HG03135 (cell line): ENCODE measurements at regions not wholly inside any gene's neighbourhood (a gene's known extent, or its start where the extent isn't known, plus 50 kb on each side); places are given as distances from the start of the nearest gene placed in this dataset.

ENCODE experiments used
- ATAC-seq: cut with Tn5 transposase; IDR thresholded peaks from one replicate; pipeline ENCODE4 v1.9.1; 2021; ENCODE audit warnings: mild to moderate bottlenecking, moderate library complexity; ENCODE audit not compliant: unreplicated experiment

GRCh38 chr9:7899753-7900152, 100.2 kb upstream of the DMAC1 start:
- no peak for ATAC-seq

DNA sequence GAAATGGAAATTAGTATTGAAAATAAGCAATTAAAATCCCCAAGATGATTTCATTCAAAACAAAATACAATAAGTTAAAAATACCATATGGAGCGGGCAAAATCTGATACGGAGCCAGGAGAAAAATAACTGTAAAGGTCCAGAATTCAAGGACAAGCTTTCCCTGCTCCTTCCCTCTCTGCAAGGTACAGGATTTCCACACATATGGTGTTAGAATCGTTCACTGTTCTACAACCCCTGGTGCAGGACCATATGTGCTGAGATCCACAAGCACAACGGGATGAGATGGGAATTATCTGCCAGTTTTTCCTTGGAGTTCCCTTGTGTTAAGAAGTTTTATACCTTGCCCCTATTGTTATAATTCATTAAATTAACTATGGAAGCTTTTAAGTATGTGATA, 94.7 kb upstream of the DMAC1 start:
- ATAC-seq: no peak

DNA sequence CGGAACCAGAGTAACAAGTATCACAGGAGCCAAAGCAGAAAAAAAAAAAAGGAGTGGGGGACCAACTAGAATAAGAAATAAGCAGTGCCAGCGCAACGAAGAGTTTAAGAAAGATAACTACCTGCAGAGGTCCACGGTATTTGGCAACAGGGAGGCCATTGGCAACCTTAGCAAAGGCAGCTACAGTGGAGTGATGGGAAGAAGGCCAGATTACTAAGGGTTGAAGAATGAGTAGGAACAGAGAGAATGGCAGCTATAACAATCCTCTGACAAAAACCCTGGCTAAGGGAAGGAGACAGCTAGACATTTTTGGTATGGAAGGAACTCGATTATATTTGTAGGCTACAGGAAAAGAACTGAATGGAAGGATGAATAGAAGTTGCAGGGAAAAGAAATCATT, 93.4 kb upstream of the DMAC1 start:
- no peak for ATAC-seq

DNA sequence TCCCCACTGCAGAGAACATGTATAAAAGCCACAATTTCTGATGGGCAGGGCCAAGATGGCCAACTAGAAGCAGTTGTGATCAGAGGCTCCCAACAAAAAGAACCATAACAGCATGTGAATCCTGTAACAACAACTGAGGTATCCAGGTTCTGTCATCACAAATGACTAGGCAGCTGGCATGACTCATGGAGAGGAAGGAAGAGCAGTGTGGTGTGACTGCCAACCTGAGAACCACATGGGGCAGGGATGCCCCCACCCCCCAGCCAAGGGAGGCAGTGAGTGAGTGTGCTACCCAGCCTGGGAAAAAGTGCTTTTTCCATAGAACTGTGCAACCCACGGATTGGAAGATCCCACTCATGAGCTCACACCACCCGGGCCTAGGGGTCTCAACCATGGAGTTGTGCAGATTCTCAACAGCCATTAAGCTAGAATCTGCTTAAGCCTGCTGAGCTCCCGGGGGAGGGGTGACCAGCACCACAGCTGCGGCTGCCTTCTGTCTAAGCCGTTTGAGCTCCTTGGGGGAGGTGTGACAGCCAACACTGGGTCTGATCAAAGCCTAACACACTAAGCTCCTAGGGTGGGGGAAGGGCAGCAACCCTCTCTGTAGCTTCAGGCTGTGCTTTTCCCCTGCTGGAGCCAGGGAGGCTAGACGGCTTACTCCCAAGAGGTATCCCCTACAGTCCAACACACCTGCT, 80.1 kb upstream of the DMAC1 start:
- no peak for ATAC-seq

GRCh38 chr9:7871977-7872730, 72.6 kb upstream of the DMAC1 start:
- ATAC-seq: no peak

GRCh38 chr9:7869340-7869739, 69.8 kb upstream of the DMAC1 start:
- no peak for ATAC-seq

DNA sequence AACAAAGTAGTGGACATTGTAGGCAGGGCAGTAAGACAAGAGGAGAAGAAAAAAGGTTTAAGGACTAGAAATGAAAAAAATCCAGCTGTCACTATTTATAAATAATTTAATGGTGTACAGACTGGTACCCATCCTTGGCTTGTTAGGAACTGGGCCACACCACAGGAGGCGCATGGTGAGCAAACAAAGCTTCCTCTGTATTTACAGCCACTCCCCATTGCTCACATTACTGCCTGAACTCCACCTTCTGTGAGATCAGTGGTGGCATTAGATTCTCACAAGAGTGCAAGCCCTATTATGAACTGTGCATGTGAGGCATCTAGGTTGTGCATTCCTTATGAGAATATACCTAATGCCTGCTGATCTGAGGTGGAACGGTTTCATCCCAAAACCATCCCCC, 62.6 kb upstream of the DMAC1 start:
- ATAC-seq: no peak

DNA sequence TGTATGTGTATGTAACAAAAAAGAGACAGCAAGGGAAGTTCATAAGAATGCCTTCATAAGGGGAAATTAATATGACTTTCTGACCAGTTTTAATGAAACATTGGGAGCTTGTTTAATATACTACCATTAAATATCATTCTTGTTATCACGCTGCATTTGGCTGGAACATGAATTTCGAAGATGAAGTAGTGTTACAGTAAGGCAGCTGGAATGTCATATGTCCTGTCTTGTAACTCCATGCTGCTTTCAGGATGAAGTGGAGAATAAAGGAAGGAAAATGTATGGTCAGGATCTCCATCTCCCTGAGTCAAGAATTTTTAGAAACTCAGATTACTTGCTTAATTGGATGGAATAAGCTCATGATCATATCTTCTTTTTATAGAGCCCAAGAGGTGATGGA, 61.5 kb upstream of the DMAC1 start:
- no peak for ATAC-seq

GRCh38 chr9:7860335-7860709, 60.7 kb upstream of the DMAC1 start:
- ATAC-seq: no peak

DNA sequence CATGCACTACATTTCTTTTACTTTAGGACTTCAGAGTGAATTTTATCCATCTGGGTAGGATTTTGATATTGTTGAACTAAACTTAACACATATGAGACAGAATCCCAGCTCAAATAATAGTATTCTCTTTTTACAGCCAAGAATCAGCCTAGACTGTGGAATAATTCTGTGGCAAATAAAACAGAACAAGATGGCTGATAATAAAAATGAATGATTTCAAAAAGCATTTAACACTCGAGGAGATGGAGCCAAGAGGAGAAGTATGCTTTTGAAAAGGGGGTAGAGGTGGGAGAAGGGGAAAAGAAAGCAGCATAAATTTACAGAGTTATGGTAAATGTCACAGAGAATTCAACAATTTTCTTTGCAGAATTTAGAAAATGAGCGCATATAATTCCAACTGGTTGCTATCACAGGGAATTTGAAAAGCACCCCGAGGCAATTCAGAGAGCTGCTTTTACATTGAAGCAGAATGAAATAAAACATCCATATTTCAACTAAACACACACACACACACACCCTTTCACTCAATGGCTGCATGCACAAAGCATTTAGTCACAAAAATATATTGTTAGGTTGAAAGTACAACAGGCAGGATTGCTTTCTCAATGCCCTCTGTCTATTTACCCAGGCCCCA, 60.2 kb upstream of the DMAC1 start:
- ATAC-seq: no peak

- no peak for ATAC-seq
These were observed 58.6 kb upstream of the DMAC1 start for GRCh38 chr9:7858166-7858565.

DNA sequence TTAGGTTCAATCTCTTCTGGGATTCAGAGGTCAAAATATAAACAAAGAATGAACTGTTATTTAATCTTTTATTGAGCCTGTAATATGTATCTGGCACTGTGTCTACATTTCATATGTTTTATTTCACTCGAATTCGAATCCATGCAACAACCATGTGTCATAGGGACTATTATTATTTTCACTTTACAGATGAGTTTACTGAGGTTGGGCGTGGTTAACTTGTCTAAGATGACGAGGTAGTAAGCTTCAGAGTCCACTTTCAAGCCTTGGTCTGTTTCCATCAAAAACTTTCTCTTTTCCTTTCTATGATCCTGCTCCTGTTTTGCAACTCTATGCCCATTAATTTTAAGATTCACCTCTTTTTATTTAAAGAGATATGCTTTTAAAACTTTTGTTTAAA, 55.2 kb upstream of the DMAC1 start:
- no peak for ATAC-seq
